Caco-2 (cell line): ENCODE measurements at regions not wholly inside any gene's neighbourhood (a gene's known extent, or its start where the extent isn't known, plus 50 kb on each side); places are given as distances from the start of the nearest gene placed in this dataset.

ENCODE experiments used
- BruUV-seq: library from RNA; stranded (reverse); fragments of 400-500 nt; replicated peaks from 2 replicates; lab custom pipeline; 2021; lab: Mats Ljungman, UMichigan
- CTCF ChIA-PET: fragments of 300-600 bp; sonication (Branson Sonifier 250); formaldehyde crosslinking; loops from one replicate; lab custom pipeline; 2022; ENCODE audit warnings: antibody characterized with exemption; lab: Charles Lee
- POLR2A ChIA-PET: fragments of 300-600 bp; sonication (Branson Sonifier 250); formaldehyde crosslinking; loops from one replicate; lab custom pipeline; 2022; ENCODE audit warnings: antibody characterized with exemption; lab: Charles Lee
- DNase-seq, 2 experiments: peaks; one replicate each; pipeline versions ENCODE4 v3.0.0 to v3.0.0-alpha.2; 2020 to 2022
- H3K27me3 ChIP-seq: replicated peaks from 2 replicates; pipeline ENCODE4 v1.6.0; 2011; ENCODE audit warnings: low read length; ENCODE audit not compliant: control insufficient read depth, insufficient read depth
- H3K36me3 ChIP-seq: 2 replicates; pipeline ENCODE4 v1.5.1; 2011; ENCODE audit warnings: low read length; ENCODE audit not compliant: control insufficient read depth, insufficient read depth
- H3K4me1 ChIP-seq: fragments of 250-450 bp; sonication (Bioruptor Pico); 2 replicates; pipeline ENCODE4 v1.5.1; 2020; ENCODE audit warnings: mild to moderate bottlenecking
- H3K4me3 ChIP-seq: 2 replicates; pipeline ENCODE4 v1.5.1; 2011; ENCODE audit warnings: low read depth, mild to moderate bottlenecking, control low read depth, low read length
- H3K9me3 ChIP-seq: fragments of 250-450 bp; sonication (Bioruptor Pico); 2 replicates; pipeline ENCODE4 v1.5.1; 2020; ENCODE audit warnings: mild to moderate bottlenecking, moderate library complexity
- H3K27ac Mint-ChIP-seq: one replicate; pipeline ENCODE4 v1.8.0; 2022; ENCODE audit warnings: mixed read lengths; ENCODE audit not compliant: unreplicated experiment
- H3K27me3 Mint-ChIP-seq: one replicate; pipeline ENCODE4 v1.8.0; 2022; ENCODE audit warnings: mixed read lengths; ENCODE audit not compliant: insufficient read depth, unreplicated experiment
- H3K36me3 Mint-ChIP-seq: one replicate; pipeline ENCODE4 v1.8.0; 2022; ENCODE audit warnings: mild to moderate bottlenecking, mixed read lengths; ENCODE audit not compliant: insufficient read depth, unreplicated experiment
- H3K4me1 Mint-ChIP-seq: one replicate; pipeline ENCODE4 v1.8.0; 2022; ENCODE audit warnings: low read depth, mixed read lengths; ENCODE audit not compliant: unreplicated experiment
- H3K4me3 Mint-ChIP-seq: one replicate; pipeline ENCODE4 v1.8.0; 2022; ENCODE audit warnings: mild to moderate bottlenecking, moderate library complexity, mixed read lengths; ENCODE audit not compliant: unreplicated experiment
- H3K9me3 Mint-ChIP-seq: one replicate; pipeline ENCODE4 v1.8.0; 2022; ENCODE audit warnings: mixed read lengths; ENCODE audit not compliant: unreplicated experiment
- CTCF ChIP-seq, 2 experiments: fragments of 200-600 bp in 1 of 2; IDR thresholded peaks; 1 replicate in 1 of 2; 2 replicates in 1 of 2; pipeline versions ENCODE4 v1.5.1 to v1.8.0; 2011 to 2022; ENCODE audit warnings: antibody characterized with exemption in 1 of 2, control low read depth in 1 of 2, inconsistent platforms in 1 of 2, low read depth in 1 of 2, low read length in 1 of 2, mild to moderate bottlenecking in 1 of 2, moderate library complexity in 1 of 2; ENCODE audit not compliant: insufficient read depth in 1 of 2, severe bottlenecking in 1 of 2, unreplicated experiment in 1 of 2
- intact Hi-C: fragments of 100-400 bp; cut with micrococcal nuclease; formaldehyde crosslinking; loops from one replicate; pipeline ENCODE4 v1.10.0; 2022; ENCODE audit not compliant: unreplicated experiment

GRCh38 chr13:105543742-105544141, 991.7 kb downstream of the EFNB2 start:
- H3K4me3 ChIP-seq, result no peak overlapping the region
- intact Hi-C loops, result no loop called here
- H3K4me1 ChIP-seq, result no peaks in the 10 kb centered on the region
- CTCF ChIA-PET, result no interaction called here
- Mint-ChIP-seq H3K4me1 (no peaks in the 10 kb centered on the region), H3K9me3 (no peaks in the 10 kb centered on the region), H3K27ac (no peak overlapping the region), H3K4me3 (no peak overlapping the region), H3K36me3 (no peaks in the 10 kb centered on the region), H3K27me3 (peaks cover 7% of the 10 kb centered on the region)
- BruUV-seq, result no TSS peak
- no peaks in the 10 kb centered on the region for H3K9me3 ChIP-seq
- TF ChIP-seq CTCF (IDR thresholded peaks at IDR 0.05; ENCODE audit: insufficient read depth in 1 of 2, low read depth in 1 of 2, low read length in 1 of 2, severe bottlenecking in 1 of 2, unreplicated experiment in 1 of 2), result no peak
- POLR2A ChIA-PET, result no interaction called here
- no peak for DNase-seq
- H3K36me3 ChIP-seq, result no peaks in the 10 kb centered on the region
- H3K27me3 ChIP-seq, result no peaks in the 10 kb centered on the region; the same call in 1 of the 2 replicates

- Mint-ChIP-seq H3K9me3 (no peaks in the 10 kb centered on the region), H3K4me3 (no peak overlapping the region), H3K27ac (no peak overlapping the region), H3K36me3 (no peaks in the 10 kb centered on the region), H3K27me3 (peaks cover 7% of the 10 kb centered on the region), H3K4me1 (no peaks in the 10 kb centered on the region)
- TF ChIP-seq CTCF (IDR thresholded peaks at IDR 0.05; ENCODE audit: insufficient read depth in 1 of 2, low read depth in 1 of 2, low read length in 1 of 2, severe bottlenecking in 1 of 2, unreplicated experiment in 1 of 2), result no peak
- no peaks in the 10 kb centered on the region for H3K36me3 ChIP-seq
- H3K27me3 ChIP-seq, result no peaks in the 10 kb centered on the region; the same call in 1 of the 2 replicates
- ChIA-PET POLR2A (no interaction called here), CTCF (no interaction called here)
- H3K9me3 ChIP-seq, result no peaks in the 10 kb centered on the region
- no TSS peak for BruUV-seq
- intact Hi-C loops, result no loop called here
- no peak overlapping the region for H3K4me3 ChIP-seq
- H3K4me1 ChIP-seq, result no peaks in the 10 kb centered on the region
- no peak for DNase-seq
These were observed 993.9 kb downstream of the EFNB2 start for GRCh38 chr13:105541565-105541964.

GRCh38 chr13:105538346-105538745, 997.1 kb downstream of the EFNB2 start:
- no peak for DNase-seq
- TF ChIP-seq CTCF (IDR thresholded peaks at IDR 0.05; ENCODE audit: insufficient read depth in 1 of 2, low read depth in 1 of 2, low read length in 1 of 2, severe bottlenecking in 1 of 2, unreplicated experiment in 1 of 2), result no peak
- Mint-ChIP-seq H3K9me3 (no peaks in the 10 kb centered on the region), H3K4me3 (no peak overlapping the region), H3K36me3 (no peaks in the 10 kb centered on the region), H3K27ac (no peak overlapping the region), H3K4me1 (no peaks in the 10 kb centered on the region), H3K27me3 (no peaks in the 10 kb centered on the region)
- Histone ChIP-seq H3K4me1 (no peaks in the 10 kb centered on the region), H3K36me3 (no peaks in the 10 kb centered on the region), H3K27me3 (no peaks in the 10 kb centered on the region; the same call in 1 of the 2 replicates), H3K4me3 (no peak overlapping the region), H3K9me3 (no peaks in the 10 kb centered on the region)
- ChIA-PET CTCF (no interaction called here), POLR2A (no interaction called here)
- intact Hi-C loops, result no loop called here
- no TSS peak for BruUV-seq
